Neutrophil (primary cell): ENCODE measurements at regions not wholly inside any gene's neighbourhood (a gene's known extent, or its start where the extent isn't known, plus 50 kb on each side); places are given as distances from the start of the nearest gene placed in this dataset.

Source experiments
- H3K27ac ChIP-seq: fragments of 200-600 bp; sonication (generic); 2 replicates; pipeline ENCODE4 v1.5.1; 2016; ENCODE audit warnings: mild to moderate bottlenecking, moderate library complexity
- H3K27me3 ChIP-seq: fragments of 200-600 bp; sonication (generic); 2 replicates; pipeline ENCODE4 v1.6.0; 2016; ENCODE audit warnings: mild to moderate bottlenecking
- H3K36me3 ChIP-seq: fragments of 200-600 bp; sonication (generic); 2 replicates; pipeline ENCODE4 v1.5.1; 2017
- H3K4me1 ChIP-seq, 2 experiments: fragments of 200-600 bp in 1 of 2; sonication (generic) in 1 of 2; 1 replicate in 1 of 2; 2 replicates in 1 of 2; pipeline versions ENCODE4 v1.5.1 to v1.6.1; 2013 to 2016; ENCODE audit warnings: low read depth in 1 of 2, low read length in 1 of 2, mild to moderate bottlenecking in 1 of 2, moderate library complexity in 1 of 2; ENCODE audit not compliant: control insufficient read depth in 1 of 2, insufficient read depth in 1 of 2
- H3K4me3 ChIP-seq, 2 experiments: fragments of 200-600 bp in 1 of 2; sonication (generic) in 1 of 2; 1 replicate in 1 of 2; 2 replicates in 1 of 2; pipeline ENCODE4 v1.5.1; 2013 to 2016; ENCODE audit warnings: low read depth in 1 of 2, low read length in 1 of 2, mild to moderate bottlenecking in 1 of 2, moderate library complexity in 1 of 2
- H3K9me3 ChIP-seq: fragments of 200-600 bp; sonication (generic); 2 replicates; pipeline ENCODE4 v1.5.1; 2016
- TF ChIP-seq, protein P1 (sequence below): fragments of 200-600 bp; sonication (generic); IDR thresholded peaks from 2 replicates; pipeline ENCODE4 v1.5.1; 2016; ENCODE audit warnings: antibody characterized with exemption

DNA sequence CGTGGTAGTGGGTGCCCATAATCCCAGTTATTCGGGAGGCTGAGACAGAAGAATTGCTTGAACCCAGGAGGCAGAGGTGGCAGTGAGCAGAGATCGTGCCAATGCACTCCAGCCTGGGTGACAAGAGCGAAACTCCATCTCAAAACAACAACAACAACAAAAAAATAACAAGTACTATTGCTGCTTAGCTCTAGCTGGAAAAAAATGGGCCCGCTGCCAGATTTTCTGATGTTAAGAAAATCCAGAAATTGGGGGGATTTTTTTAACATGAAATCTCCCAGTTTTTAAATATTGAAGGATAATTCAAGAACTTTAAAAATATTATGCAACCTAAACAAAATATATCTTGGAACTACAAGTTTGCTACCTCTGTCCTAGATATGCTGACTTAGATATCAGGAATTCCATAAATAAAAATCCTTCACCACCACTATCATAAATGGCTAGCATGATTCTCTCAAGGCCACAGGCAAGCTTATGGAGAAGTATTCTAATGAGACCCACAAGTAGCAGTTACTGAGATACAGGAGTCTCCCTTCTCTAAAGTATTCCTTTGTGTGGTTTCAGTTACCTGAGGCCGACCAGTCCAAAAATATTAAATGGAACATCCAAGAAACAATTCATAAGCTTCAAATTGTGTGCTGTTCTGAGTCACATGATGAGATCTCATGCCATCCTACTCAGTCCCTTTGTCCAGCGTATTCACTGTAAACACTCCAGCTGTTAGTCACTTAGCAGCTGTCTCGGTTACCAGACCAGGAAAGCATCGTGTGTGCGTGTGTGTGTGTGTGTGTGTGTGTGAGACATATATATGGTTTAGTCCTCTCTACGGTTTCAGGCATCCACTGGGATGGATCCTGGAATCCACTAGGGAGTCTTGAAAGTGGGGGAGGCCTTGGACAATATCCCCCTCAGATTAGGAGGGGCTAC is 277.2 kb downstream of the TBL1XR1 start:
- TF ChIP-seq, protein P1, sequence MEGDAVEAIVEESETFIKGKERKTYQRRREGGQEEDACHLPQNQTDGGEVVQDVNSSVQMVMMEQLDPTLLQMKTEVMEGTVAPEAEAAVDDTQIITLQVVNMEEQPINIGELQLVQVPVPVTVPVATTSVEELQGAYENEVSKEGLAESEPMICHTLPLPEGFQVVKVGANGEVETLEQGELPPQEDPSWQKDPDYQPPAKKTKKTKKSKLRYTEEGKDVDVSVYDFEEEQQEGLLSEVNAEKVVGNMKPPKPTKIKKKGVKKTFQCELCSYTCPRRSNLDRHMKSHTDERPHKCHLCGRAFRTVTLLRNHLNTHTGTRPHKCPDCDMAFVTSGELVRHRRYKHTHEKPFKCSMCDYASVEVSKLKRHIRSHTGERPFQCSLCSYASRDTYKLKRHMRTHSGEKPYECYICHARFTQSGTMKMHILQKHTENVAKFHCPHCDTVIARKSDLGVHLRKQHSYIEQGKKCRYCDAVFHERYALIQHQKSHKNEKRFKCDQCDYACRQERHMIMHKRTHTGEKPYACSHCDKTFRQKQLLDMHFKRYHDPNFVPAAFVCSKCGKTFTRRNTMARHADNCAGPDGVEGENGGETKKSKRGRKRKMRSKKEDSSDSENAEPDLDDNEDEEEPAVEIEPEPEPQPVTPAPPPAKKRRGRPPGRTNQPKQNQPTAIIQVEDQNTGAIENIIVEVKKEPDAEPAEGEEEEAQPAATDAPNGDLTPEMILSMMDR = no peak
- Histone ChIP-seq H3K9me3 (no peaks in the 10 kb centered on the region), H3K36me3 (no peaks in the 10 kb centered on the region), H3K27me3 (no peaks in the 10 kb centered on the region), H3K4me3 (no peak overlapping the region), H3K4me1 (no peaks in the 10 kb centered on the region), H3K27ac (no peak overlapping the region)

DNA sequence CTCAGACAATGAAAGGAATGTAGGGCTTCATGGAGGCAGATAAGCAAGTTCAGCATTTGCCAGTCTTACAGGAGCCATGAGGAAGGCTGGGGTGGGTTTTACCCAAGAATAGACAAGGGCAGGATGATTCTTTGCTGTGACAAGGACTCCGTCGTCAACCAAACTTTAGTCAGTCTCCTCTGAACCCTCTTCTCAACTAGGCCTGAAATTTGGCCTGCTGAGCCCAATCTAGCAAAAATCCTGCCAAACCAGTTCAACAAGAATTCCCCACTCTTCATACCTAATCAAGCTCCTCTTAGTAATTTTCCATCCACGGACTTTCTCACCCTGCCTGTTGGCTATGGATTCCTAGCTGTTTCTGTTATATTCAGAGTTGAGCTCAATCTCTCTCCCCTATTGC is 280.5 kb downstream of the TBL1XR1 start:
- H3K36me3 ChIP-seq = no peaks in the 10 kb centered on the region
- H3K27ac ChIP-seq = no peak overlapping the region
- TF ChIP-seq, protein P1 = no peak
- no peaks in the 10 kb centered on the region for H3K4me1 ChIP-seq
- H3K9me3 ChIP-seq = no peaks in the 10 kb centered on the region
- H3K4me3 ChIP-seq = no peak overlapping the region
- no peaks in the 10 kb centered on the region for H3K27me3 ChIP-seq

DNA sequence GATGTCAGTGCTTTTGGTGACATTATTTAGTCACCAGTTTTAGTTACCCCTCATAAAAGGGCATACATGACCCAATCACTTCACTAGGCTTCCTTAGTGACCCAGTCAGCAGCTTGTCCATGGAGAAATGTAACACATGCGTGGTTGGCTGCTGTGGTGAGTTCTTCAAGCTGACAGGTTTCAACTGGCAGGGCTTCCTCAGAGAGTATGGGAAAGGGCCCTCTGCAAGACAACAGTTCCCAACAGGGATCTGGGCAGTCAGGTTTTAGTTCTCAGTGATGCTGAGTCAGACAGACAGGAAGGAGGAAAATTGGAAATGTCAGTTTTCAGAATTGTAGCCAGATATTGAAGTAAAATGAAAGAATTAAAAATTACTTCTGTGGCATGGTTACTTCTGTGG is 282.5 kb downstream of the TBL1XR1 start:
- H3K4me1 ChIP-seq = no peaks in the 10 kb centered on the region
- no peaks in the 10 kb centered on the region for H3K27me3 ChIP-seq
- TF ChIP-seq, protein P1 = no peak
- H3K4me3 ChIP-seq = no peak overlapping the region
- no peak overlapping the region for H3K27ac ChIP-seq
- no peaks in the 10 kb centered on the region for H3K36me3 ChIP-seq
- no peaks in the 10 kb centered on the region for H3K9me3 ChIP-seq

DNA sequence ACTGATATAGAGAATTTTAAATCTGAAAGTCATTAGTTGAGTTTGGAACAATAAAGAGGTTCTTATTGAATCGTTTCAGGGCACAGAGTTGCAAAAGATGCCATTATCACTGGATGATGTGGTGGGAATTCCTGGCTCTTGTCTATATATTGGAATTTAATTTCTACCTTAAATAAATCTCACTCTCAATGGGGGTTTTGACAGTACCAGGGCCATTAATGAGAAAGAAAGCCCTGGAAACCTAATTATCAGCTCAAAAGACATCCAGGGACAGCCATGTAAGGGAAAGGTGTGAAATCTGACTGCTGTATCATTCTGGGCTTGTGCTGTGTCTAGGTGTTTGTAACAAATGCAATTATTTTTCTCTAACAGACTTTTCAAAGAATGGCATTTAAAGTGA is 285.7 kb downstream of the TBL1XR1 start:
- H3K9me3 ChIP-seq = no peaks in the 10 kb centered on the region
- H3K27ac ChIP-seq = no peak overlapping the region
- TF ChIP-seq, protein P1 = no peak
- no peaks in the 10 kb centered on the region for H3K36me3 ChIP-seq
- no peaks in the 10 kb centered on the region for H3K27me3 ChIP-seq
- H3K4me3 ChIP-seq = no peak overlapping the region
- no peaks in the 10 kb centered on the region for H3K4me1 ChIP-seq

DNA sequence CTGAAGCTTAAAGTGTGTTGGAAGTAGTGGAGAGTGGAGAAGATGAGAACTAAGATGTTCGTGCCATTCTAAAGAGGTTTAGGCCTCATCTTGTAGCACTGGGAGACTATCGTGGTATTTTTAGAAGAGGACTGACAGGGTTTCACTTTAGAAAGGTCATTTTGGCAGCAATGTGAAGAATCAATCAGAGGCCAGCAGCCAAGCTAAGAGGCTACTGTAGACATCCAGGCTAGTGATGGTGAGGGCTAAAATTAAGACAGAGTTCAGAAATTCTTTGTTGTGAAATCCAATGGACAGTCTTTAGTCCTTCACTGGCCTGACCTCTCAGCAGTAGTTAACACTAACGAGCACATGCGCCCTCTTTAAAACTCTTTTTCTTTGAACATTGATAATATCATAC is 288.2 kb downstream of the TBL1XR1 start:
- no peaks in the 10 kb centered on the region for H3K4me1 ChIP-seq
- H3K4me3 ChIP-seq = no peak overlapping the region
- H3K27ac ChIP-seq = no peak overlapping the region
- TF ChIP-seq, protein P1 = no peak
- no peaks in the 10 kb centered on the region for H3K36me3 ChIP-seq
- no peaks in the 10 kb centered on the region for H3K27me3 ChIP-seq
- H3K9me3 ChIP-seq = no peaks in the 10 kb centered on the region
